Parathyroid adenoma (tissue), 2 donors: ENCODE measurements at regions not wholly inside any gene's neighbourhood (a gene's known extent, or its start where the extent isn't known, plus 50 kb on each side); places are given as distances from the start of the nearest gene placed in this dataset.

Experiments
- H2AFZ ChIP-seq: fragments of 300-600 bp; sonication (generic); one replicate; pipeline ENCODE4 v1.7.0; 2017; ENCODE audit warnings: antibody characterized with exemption, mild to moderate bottlenecking
- H3K27ac ChIP-seq: fragments of 300-600 bp; sonication (generic); one replicate; pipeline ENCODE4 v1.7.0; 2017
- H3K27me3 ChIP-seq: fragments of 300-600 bp; sonication (generic); one replicate; pipeline ENCODE4 v1.7.0; 2017; ENCODE audit warnings: low read length; ENCODE audit not compliant: control insufficient read depth, insufficient read depth
- H3K36me3 ChIP-seq: fragments of 300-600 bp; sonication (generic); one replicate; pipeline ENCODE4 v1.7.0; 2017; ENCODE audit warnings: low read length; ENCODE audit not compliant: control insufficient read depth, insufficient read depth
- H3K4me1 ChIP-seq: fragments of 300-600 bp; sonication (generic); one replicate; pipeline ENCODE4 v1.7.0; 2017; ENCODE audit warnings: control low read depth
- H3K4me2 ChIP-seq: fragments of 300-600 bp; sonication (generic); one replicate; pipeline ENCODE4 v1.7.0; 2017; ENCODE audit warnings: low read length
- H3K4me3 ChIP-seq: fragments of 300-600 bp; sonication (generic); one replicate; pipeline ENCODE4 v1.7.0; 2017; ENCODE audit warnings: low read depth, low read length
- H3K79me2 ChIP-seq: fragments of 300-600 bp; sonication (generic); one replicate; pipeline ENCODE4 v1.7.0; 2017; ENCODE audit warnings: control low read depth
- H3K9ac ChIP-seq: fragments of 300-600 bp; sonication (generic); one replicate; pipeline ENCODE4 v1.7.0; 2017; ENCODE audit warnings: mild to moderate bottlenecking
- H3K9me3 ChIP-seq: fragments of 300-600 bp; sonication (generic); one replicate; pipeline ENCODE4 v1.7.0; 2017; ENCODE audit warnings: low read length; ENCODE audit not compliant: control insufficient read depth
- CTCF ChIP-seq: fragments of 300-600 bp; sonication (generic); IDR thresholded peaks from one replicate; pipeline ENCODE4 v1.7.0; 2017; ENCODE audit warnings: antibody characterized with exemption, mild to moderate bottlenecking
- donor health status: primary hyperparathyroidism.

DNA sequence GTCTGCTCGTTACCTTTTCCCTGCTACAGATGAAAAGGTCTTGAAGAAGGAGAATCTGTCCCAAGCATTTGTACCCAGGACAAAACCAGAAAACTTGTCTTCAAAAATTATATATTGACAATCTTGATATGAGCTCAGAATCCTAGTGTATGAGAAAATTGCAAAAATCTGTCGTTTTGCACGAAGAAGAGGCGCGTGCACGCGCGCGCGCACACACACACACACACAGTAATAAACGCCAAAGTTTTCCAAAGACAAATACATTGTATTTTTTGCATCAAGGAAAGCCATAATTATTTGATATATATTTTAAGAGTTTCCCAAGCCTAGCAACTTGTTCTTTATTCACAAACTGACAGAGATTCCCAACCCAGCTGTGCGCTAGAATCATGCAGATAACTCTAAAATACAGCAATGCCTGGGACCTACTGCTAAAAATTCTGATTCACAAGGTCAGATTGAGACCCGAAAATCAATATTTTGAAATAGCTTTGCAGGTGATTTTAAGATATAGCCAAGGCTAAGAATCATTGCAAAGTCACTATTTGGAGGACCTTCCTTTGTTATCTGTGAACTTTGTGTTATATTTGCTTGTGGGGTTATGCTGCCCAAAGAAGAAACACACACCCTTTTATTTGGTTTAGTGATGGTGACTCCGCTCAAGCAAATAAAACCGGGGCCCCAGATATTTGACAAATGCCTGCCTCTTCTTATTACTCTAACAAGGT, 1287.7 kb upstream of the CDH6 start:
- no peaks in the 10 kb centered on the region for H3K27me3 ChIP-seq
- no peaks in the 10 kb centered on the region for H3K79me2 ChIP-seq
- no peaks in the 10 kb centered on the region for H3K36me3 ChIP-seq
- H3K4me3 ChIP-seq, result no peak overlapping the region
- no peak overlapping the region for H3K27ac ChIP-seq
- no peak for TF ChIP-seq CTCF
- no peaks in the 10 kb centered on the region for H3K4me1 ChIP-seq
- no peaks in the 10 kb centered on the region for H3K9me3 ChIP-seq
- no peak overlapping the region for H2AFZ ChIP-seq
- no peak overlapping the region for H3K4me2 ChIP-seq
- no peak overlapping the region for H3K9ac ChIP-seq

DNA sequence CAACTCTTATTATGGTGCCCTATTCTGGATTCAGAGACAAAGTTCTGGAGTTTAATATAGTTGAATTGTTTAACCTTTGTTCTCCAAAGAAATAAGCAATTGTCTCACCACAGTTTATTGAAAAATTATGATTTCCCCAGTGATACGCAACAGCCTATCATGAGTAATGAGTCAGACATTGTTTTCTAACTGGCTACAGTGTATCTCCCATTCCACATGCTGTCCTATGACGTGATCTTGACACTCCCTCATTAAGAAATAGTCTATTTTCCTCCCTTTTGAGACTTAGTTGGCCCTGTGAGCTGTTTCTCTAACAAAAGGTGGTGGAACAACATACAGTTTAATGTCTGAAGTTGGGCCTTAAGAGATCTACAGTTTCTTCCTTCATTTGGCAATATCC, 1290.6 kb upstream of the CDH6 start:
- no peaks in the 10 kb centered on the region for H3K36me3 ChIP-seq

DNA sequence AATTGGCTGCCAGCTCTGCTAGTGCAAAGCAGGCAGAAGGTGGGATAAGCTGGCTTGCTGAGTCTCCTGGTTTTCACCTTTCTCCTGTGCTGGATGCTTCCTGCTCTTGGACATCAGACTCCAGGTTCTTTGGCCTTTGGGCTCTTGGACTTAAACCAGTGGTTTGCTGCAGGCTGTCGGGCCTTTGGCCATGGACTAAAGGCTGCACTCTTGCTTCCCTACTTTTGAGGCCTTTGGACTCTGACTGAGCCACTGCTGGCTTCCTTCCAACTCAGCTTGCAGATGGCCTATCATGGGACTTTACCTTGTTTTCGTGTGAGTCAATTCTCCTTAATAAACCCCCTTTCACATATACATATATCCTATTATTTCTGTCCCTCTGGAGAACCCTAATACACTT, 1293.9 kb upstream of the CDH6 start:
- Histone ChIP-seq H3K9me3 (no peaks in the 10 kb centered on the region), H3K9ac (no peak overlapping the region), H3K27me3 (no peaks in the 10 kb centered on the region), H3K4me2 (no peak overlapping the region), H3K4me3 (no peak overlapping the region), H3K79me2 (no peaks in the 10 kb centered on the region), H3K27ac (no peak overlapping the region), H3K36me3 (no peaks in the 10 kb centered on the region), H3K4me1 (no peaks in the 10 kb centered on the region), H2AFZ (no peak overlapping the region)
- TF ChIP-seq CTCF, result no peak

More for the DNA sequence above, 1290.6 kb upstream of the CDH6 start:
- Histone ChIP-seq H3K9me3 (no peaks in the 10 kb centered on the region), H3K79me2 (no peaks in the 10 kb centered on the region), H3K27ac (no peak overlapping the region), H2AFZ (no peak overlapping the region), H3K9ac (no peak overlapping the region), H3K4me3 (no peak overlapping the region), H3K27me3 (no peaks in the 10 kb centered on the region), H3K4me2 (no peak overlapping the region), H3K4me1 (no peaks in the 10 kb centered on the region)
- TF ChIP-seq CTCF, result no peak

GRCh38 chr5:29897916-29898315, 1295.6 kb upstream of the CDH6 start:
- no peak overlapping the region for H3K9ac ChIP-seq
- H2AFZ ChIP-seq, result no peak overlapping the region
- no peaks in the 10 kb centered on the region for H3K4me1 ChIP-seq
- no peaks in the 10 kb centered on the region for H3K9me3 ChIP-seq
- TF ChIP-seq CTCF, result no peak
- no peak overlapping the region for H3K4me3 ChIP-seq
- H3K36me3 ChIP-seq, result no peaks in the 10 kb centered on the region
- no peaks in the 10 kb centered on the region for H3K27me3 ChIP-seq
- H3K27ac ChIP-seq, result no peak overlapping the region
- H3K79me2 ChIP-seq, result no peaks in the 10 kb centered on the region
- no peak overlapping the region for H3K4me2 ChIP-seq

DNA sequence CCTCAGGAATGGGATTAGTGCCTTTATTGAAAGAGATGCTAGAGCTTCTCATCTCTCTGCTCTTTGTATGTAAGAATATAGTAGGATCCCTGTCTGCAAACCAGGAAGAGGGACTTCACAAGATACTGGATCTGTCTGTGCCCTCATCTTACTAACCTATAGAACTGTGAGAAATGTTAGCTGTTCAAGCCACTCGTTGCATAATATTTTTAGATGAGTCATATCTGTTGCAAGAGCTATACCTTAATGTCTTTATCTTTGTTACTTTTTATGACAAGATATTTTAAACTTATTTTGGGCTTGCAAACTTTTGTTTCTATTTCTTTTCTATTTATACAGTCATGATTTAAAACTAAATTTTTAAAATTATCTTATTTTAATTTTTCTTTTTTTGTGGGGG, 1296.8 kb upstream of the CDH6 start:
- Histone ChIP-seq H2AFZ (no peak overlapping the region), H3K4me1 (no peaks in the 10 kb centered on the region), H3K27me3 (no peaks in the 10 kb centered on the region), H3K4me2 (no peak overlapping the region), H3K36me3 (no peaks in the 10 kb centered on the region), H3K79me2 (no peaks in the 10 kb centered on the region), H3K27ac (no peak overlapping the region), H3K9me3 (no peaks in the 10 kb centered on the region), H3K4me3 (no peak overlapping the region), H3K9ac (no peak overlapping the region)
- no peak for TF ChIP-seq CTCF
